OCI-LY3 (cell line): ENCODE measurements at regions not wholly inside any gene's neighbourhood (a gene's known extent, or its start where the extent isn't known, plus 50 kb on each side); places are given as distances from the start of the nearest gene placed in this dataset.

Experiments used
- CTCF ChIP-seq: fragments of 200-600, 300-600 bp; sonication (generic); IDR thresholded peaks from 2 replicates; pipeline ENCODE4 v1.5.1; 2014; ENCODE audit warnings: antibody characterized with exemption, low read length, low read depth
- EZH2phosphoT487 ChIP-seq: fragments of 200-600 bp; shearing (Covaris generic); IDR thresholded peaks from 2 replicates; pipeline ENCODE4 v1.6.1; 2018; ENCODE audit warnings: antibody characterized with exemption, mixed run types, low read depth

GRCh38 chr14:58792416-58792815, 154.7 kb downstream of the DACT1 start:
- no peak for TF ChIP-seq CTCF
- TF ChIP-seq EZH2phosphoT487: no peak
